Astrocyte (in vitro differentiated cells and primary cell): ENCODE measurements at regions not wholly inside any gene's neighbourhood (a gene's known extent, or its start where the extent isn't known, plus 50 kb on each side); places are given as distances from the start of the nearest gene placed in this dataset.

ENCODE experiments used
- DNase-seq: peaks from one replicate; pipeline ENCODE4 v3.0.0-alpha.2; 2010; ENCODE audit warnings: low read depth
- FAIRE-seq: peaks from 2 replicates; lab custom pipeline; 2011; peaks lifted over from hg19 to GRCh38; lab: Jason Lieb, UNC
- H2AFZ ChIP-seq: 2 replicates; pipeline ENCODE4 v1.6.0; 2012; ENCODE audit warnings: low read depth, low read length, inconsistent platforms
- H3K27ac ChIP-seq: 2 replicates; pipeline ENCODE4 v1.5.1; 2011; ENCODE audit warnings: low read depth, low read length, inconsistent platforms
- H3K27me3 ChIP-seq: 2 replicates; pipeline ENCODE4 v1.6.0; 2011; ENCODE audit warnings: low read length, inconsistent platforms; ENCODE audit not compliant: insufficient read depth
- H3K36me3 ChIP-seq: 2 replicates; pipeline ENCODE4 v1.5.1; 2011; ENCODE audit warnings: low read length, inconsistent platforms; ENCODE audit not compliant: insufficient read depth
- H3K4me1 ChIP-seq: 2 replicates; pipeline ENCODE4 v1.5.1; 2011; ENCODE audit warnings: low read length, inconsistent platforms; ENCODE audit not compliant: insufficient read depth
- H3K4me2 ChIP-seq: 2 replicates; pipeline ENCODE4 v1.6.0; 2012; ENCODE audit warnings: low read length, inconsistent platforms
- H3K4me3 ChIP-seq: 2 replicates; pipeline ENCODE4 v1.5.1; 2011; ENCODE audit warnings: low read depth, mild to moderate bottlenecking, low read length, inconsistent platforms; ENCODE audit not compliant: insufficient read depth
- H3K79me2 ChIP-seq: 2 replicates; pipeline ENCODE4 v1.6.0; 2012; ENCODE audit warnings: mild to moderate bottlenecking, low read length, inconsistent platforms; ENCODE audit not compliant: insufficient read depth
- H3K9ac ChIP-seq: 2 replicates; pipeline ENCODE4 v1.6.0; 2012; ENCODE audit warnings: mild to moderate bottlenecking, low read length, inconsistent platforms
- H3K9me3 ChIP-seq: 2 replicates; pipeline ENCODE4 v1.5.1; 2012; ENCODE audit warnings: low read depth, mild to moderate bottlenecking, low read length, inconsistent platforms; ENCODE audit not compliant: insufficient read depth
- H4K20me1 ChIP-seq: 2 replicates; pipeline ENCODE4 v1.6.0; 2012; ENCODE audit warnings: low read length, inconsistent platforms; ENCODE audit not compliant: insufficient read depth
- H3K27ac Mint-ChIP-seq: one replicate; pipeline ENCODE4 v1.8.0; 2021; ENCODE audit warnings: mild to moderate bottlenecking, mixed read lengths; ENCODE audit not compliant: unreplicated experiment
- H3K27me3 Mint-ChIP-seq: one replicate; pipeline ENCODE4 v1.8.0; 2021; ENCODE audit warnings: low read depth, mixed read lengths; ENCODE audit not compliant: unreplicated experiment
- H3K36me3 Mint-ChIP-seq: one replicate; pipeline ENCODE4 v1.8.0; 2021; ENCODE audit warnings: low read depth, mixed read lengths; ENCODE audit not compliant: unreplicated experiment
- H3K4me1 Mint-ChIP-seq: one replicate; pipeline ENCODE4 v1.8.0; 2021; ENCODE audit warnings: low read depth, mixed read lengths; ENCODE audit not compliant: unreplicated experiment
- H3K4me3 Mint-ChIP-seq: one replicate; pipeline ENCODE4 v1.8.0; 2021; ENCODE audit warnings: mild to moderate bottlenecking, moderate library complexity, mixed read lengths; ENCODE audit not compliant: unreplicated experiment
- H3K9me3 Mint-ChIP-seq: one replicate; pipeline ENCODE4 v1.8.0; 2021; ENCODE audit warnings: mild to moderate bottlenecking, mixed read lengths; ENCODE audit not compliant: unreplicated experiment
- CTCF ChIP-seq: IDR thresholded peaks from 2 replicates; pipeline ENCODE4 v1.5.1; 2011; ENCODE audit warnings: low read depth, mild to moderate bottlenecking, inconsistent platforms, low read length, moderate library complexity; ENCODE audit not compliant: insufficient read depth
- EZH2 ChIP-seq: IDR thresholded peaks from 2 replicates; pipeline ENCODE4 v1.6.1; 2012; ENCODE audit warnings: mild to moderate bottlenecking, low read length, inconsistent platforms; ENCODE audit not compliant: insufficient read depth

- no peak overlapping the region for H2AFZ ChIP-seq
- peaks cover 2% of the 10 kb centered on the region for H3K9me3 Mint-ChIP-seq
- no peak overlapping the region for H3K27ac Mint-ChIP-seq
- H3K4me3 ChIP-seq: no peak overlapping the region
- no peak overlapping the region for H3K4me3 Mint-ChIP-seq
- H3K36me3 Mint-ChIP-seq: no peaks in the 10 kb centered on the region
- H3K27me3 Mint-ChIP-seq: peaks cover 25% of the 10 kb centered on the region
- FAIRE-seq: no peak
- H3K9me3 ChIP-seq: no peaks in the 10 kb centered on the region
- H3K4me1 Mint-ChIP-seq: peaks cover 23% of the 10 kb centered on the region
- H3K9ac ChIP-seq: no peak overlapping the region
- H3K4me2 ChIP-seq: no peak overlapping the region
- H4K20me1 ChIP-seq: no peaks in the 10 kb centered on the region
- TF ChIP-seq EZH2 (no peak), CTCF (no peak)
- H3K27ac ChIP-seq: no peak overlapping the region
- peaks cover 8% of the 10 kb centered on the region for H3K27me3 ChIP-seq
- no peak for DNase-seq
- no peaks in the 10 kb centered on the region for H3K79me2 ChIP-seq
- H3K4me1 ChIP-seq: no peaks in the 10 kb centered on the region
- H3K36me3 ChIP-seq: no peaks in the 10 kb centered on the region
Measured at GRCh38 chr6:167229586-167229985, 61.5 kb upstream of the UNC93A start.

- no peak for FAIRE-seq
- H3K79me2 ChIP-seq: no peaks in the 10 kb centered on the region
- peaks cover 29% of the 10 kb centered on the region for H3K27me3 Mint-ChIP-seq
Measured at GRCh38 chr6:167230288-167230687, 60.8 kb upstream of the UNC93A start.

More at GRCh38 chr6:167230288-167230687, 60.8 kb upstream of the UNC93A start:
- Histone ChIP-seq H3K9me3 (no peaks in the 10 kb centered on the region), H3K27ac (no peak overlapping the region), H3K36me3 (no peaks in the 10 kb centered on the region), H3K4me3 (no peak overlapping the region), H3K9ac (no peak overlapping the region), H4K20me1 (no peaks in the 10 kb centered on the region), H2AFZ (no peak overlapping the region), H3K27me3 (peaks cover 8% of the 10 kb centered on the region), H3K4me2 (no peak overlapping the region), H3K4me1 (no peaks in the 10 kb centered on the region)
- peaks cover 29% of the 10 kb centered on the region for H3K4me1 Mint-ChIP-seq
- no peak overlapping the region for H3K4me3 Mint-ChIP-seq
- H3K9me3 Mint-ChIP-seq: peaks cover 2% of the 10 kb centered on the region
- DNase-seq: no peak
- H3K27ac Mint-ChIP-seq: no peak overlapping the region
- TF ChIP-seq EZH2 (no peak), CTCF (no peak)
- H3K36me3 Mint-ChIP-seq: no peaks in the 10 kb centered on the region
